Neural cell (in vitro differentiated cells): ENCODE measurements at regions not wholly inside any gene's neighbourhood (a gene's known extent, or its start where the extent isn't known, plus 50 kb on each side); places are given as distances from the start of the nearest gene placed in this dataset.
"Not testable (repeated sequence)": the region's sequence is repeated elsewhere in the genome, so short reads cannot be mapped to it uniquely, and the experiment has no call there.

Source experiments
- H2AFZ ChIP-seq: fragments of 200-600, 300-800 bp; sonication (generic), shearing (Covaris generic); 2 replicates; pipeline ENCODE4 v1.6.0; 2014; ENCODE audit warnings: low read depth, mild to moderate bottlenecking, antibody characterized with exemption, low read length, moderate library complexity
- H3F3A ChIP-seq: fragments of 200-600 bp; shearing (Covaris generic); 2 replicates; pipeline ENCODE4 v1.6.1; 2016; ENCODE audit warnings: mild to moderate bottlenecking, moderate library complexity, mixed read lengths, antibody characterized with exemption, low read length; ENCODE audit not compliant: insufficient read depth, poor library complexity, severe bottlenecking
- H3K27ac ChIP-seq: fragments of 200-600, 300-800 bp; sonication (generic), shearing (Covaris generic); 2 replicates; pipeline ENCODE4 v1.5.1; 2014; ENCODE audit warnings: mild to moderate bottlenecking, low read length, moderate library complexity
- H3K27me3 ChIP-seq: fragments of 300-800, 200-600 bp; sonication (generic), shearing (Covaris generic); 2 replicates; pipeline ENCODE4 v1.6.0; 2014; ENCODE audit warnings: mild to moderate bottlenecking, low read depth, low read length, moderate library complexity; ENCODE audit not compliant: insufficient read depth
- H3K36me3 ChIP-seq: fragments of 300-800, 200-600 bp; sonication (generic), shearing (Covaris generic); 2 replicates; pipeline ENCODE4 v1.5.1; 2014; ENCODE audit warnings: mild to moderate bottlenecking, antibody characterized with exemption, low read length, moderate library complexity; ENCODE audit not compliant: insufficient read depth
- H3K4me2 ChIP-seq: fragments of 300-800, 200-600 bp; sonication (generic), shearing (Covaris generic); 2 replicates; pipeline ENCODE4 v1.6.0; 2014; ENCODE audit warnings: mild to moderate bottlenecking, low read length
- H3K4me3 ChIP-seq: fragments of 300-800, 200-600 bp; sonication (generic), shearing (Covaris generic); 2 replicates; pipeline ENCODE4 v1.5.1; 2014; ENCODE audit warnings: mild to moderate bottlenecking, low read length, moderate library complexity
- H3K79me2 ChIP-seq: fragments of 200-600 bp; shearing (Covaris generic); replicated peaks from 2 replicates; pipeline ENCODE4 v1.6.0; 2014; ENCODE audit warnings: mild to moderate bottlenecking, low read length, moderate library complexity; ENCODE audit not compliant: insufficient read depth
- H3K9ac ChIP-seq: fragments of 300-800, 200-600 bp; sonication (generic), shearing (Covaris generic); 2 replicates; pipeline ENCODE4 v1.6.1; 2016; ENCODE audit warnings: mild to moderate bottlenecking, low read length, mixed read lengths
- H3K9me2 ChIP-seq: fragments of 200-600 bp; shearing (Covaris generic); 2 replicates; pipeline ENCODE4 v1.6.1; 2016; ENCODE audit warnings: mild to moderate bottlenecking, low read length, mixed read lengths; ENCODE audit not compliant: insufficient read depth
- H3K9me3 ChIP-seq: fragments of 200-600, 300-800 bp; sonication (generic), shearing (Covaris generic); 2 replicates; pipeline ENCODE4 v1.6.1; 2016; ENCODE audit warnings: mild to moderate bottlenecking, mixed run types, low read length, moderate library complexity, mixed read lengths
- H4K20me1 ChIP-seq: fragments of 200-600 bp; shearing (Covaris generic); 2 replicates; pipeline ENCODE4 v1.6.1; 2016; ENCODE audit warnings: mild to moderate bottlenecking, mixed run types; ENCODE audit not compliant: insufficient read depth

- not testable (repeated sequence) for H3K27ac ChIP-seq, H3K79me2 ChIP-seq, H3F3A ChIP-seq, H4K20me1 ChIP-seq, H2AFZ ChIP-seq, H3K9ac ChIP-seq, H3K4me2 ChIP-seq, H3K27me3 ChIP-seq, H3K36me3 ChIP-seq, H3K4me3 ChIP-seq, H3K9me2 ChIP-seq, H3K9me3 ChIP-seq
These were observed 156.4 kb downstream of the SPDYE17 start for GRCh38 chr7:76875760-76876159.

- not testable (repeated sequence) for H3K4me3 ChIP-seq, H3K9ac ChIP-seq, H3K27ac ChIP-seq, H3K9me2 ChIP-seq, H3K36me3 ChIP-seq, H3K4me2 ChIP-seq, H3K79me2 ChIP-seq, H4K20me1 ChIP-seq, H2AFZ ChIP-seq, H3F3A ChIP-seq, H3K27me3 ChIP-seq, H3K9me3 ChIP-seq
These were observed 161.7 kb downstream of the SPDYE17 start for GRCh38 chr7:76870504-76870808.

- not testable (repeated sequence) for H3K79me2 ChIP-seq, H3F3A ChIP-seq, H3K27me3 ChIP-seq, H3K4me3 ChIP-seq, H3K36me3 ChIP-seq, H3K9me3 ChIP-seq, H3K9ac ChIP-seq, H3K4me2 ChIP-seq, H4K20me1 ChIP-seq, H2AFZ ChIP-seq, H3K9me2 ChIP-seq, H3K27ac ChIP-seq
These were observed 164.7 kb downstream of the SPDYE17 start for GRCh38 chr7:76867364-76867889.

- H3K9me3 ChIP-seq, H3F3A ChIP-seq, H3K9me2 ChIP-seq, H3K4me2 ChIP-seq, H3K27me3 ChIP-seq, H3K36me3 ChIP-seq, H4K20me1 ChIP-seq, H3K27ac ChIP-seq, H3K79me2 ChIP-seq, H2AFZ ChIP-seq, H3K4me3 ChIP-seq, H3K9ac ChIP-seq: not testable (repeated sequence)
These were observed 168.9 kb downstream of the SPDYE17 start for GRCh38 chr7:76863150-76863773.

GRCh38 chr7:76862241-76862640, 169.9 kb downstream of the SPDYE17 start:
- not testable (repeated sequence) for H3K4me3 ChIP-seq, H2AFZ ChIP-seq, H3K9ac ChIP-seq, H3K27me3 ChIP-seq, H3K79me2 ChIP-seq, H3K9me2 ChIP-seq, H3F3A ChIP-seq, H3K36me3 ChIP-seq, H3K27ac ChIP-seq, H3K9me3 ChIP-seq, H3K4me2 ChIP-seq, H4K20me1 ChIP-seq

GRCh38 chr7:76859933-76860332, 172.2 kb downstream of the SPDYE17 start:
- not testable (repeated sequence) for H2AFZ ChIP-seq, H3K9me2 ChIP-seq, H3K9me3 ChIP-seq, H3K4me2 ChIP-seq, H3K36me3 ChIP-seq, H3K27me3 ChIP-seq, H3K79me2 ChIP-seq, H3K9ac ChIP-seq, H3K27ac ChIP-seq, H4K20me1 ChIP-seq, H3K4me3 ChIP-seq, H3F3A ChIP-seq

GRCh38 chr7:76854631-76855030, 177.5 kb downstream of the SPDYE17 start:
- H3K9ac ChIP-seq, H3K79me2 ChIP-seq, H3K9me3 ChIP-seq, H2AFZ ChIP-seq, H4K20me1 ChIP-seq, H3K27me3 ChIP-seq, H3K4me2 ChIP-seq, H3K9me2 ChIP-seq, H3K4me3 ChIP-seq, H3F3A ChIP-seq, H3K27ac ChIP-seq, H3K36me3 ChIP-seq: not testable (repeated sequence)

GRCh38 chr7:76852787-76853584, 179.2 kb downstream of the SPDYE17 start:
- not testable (repeated sequence) for H2AFZ ChIP-seq, H3K27me3 ChIP-seq, H3K9me2 ChIP-seq, H3K4me3 ChIP-seq, H3K9me3 ChIP-seq, H3K4me2 ChIP-seq, H3K27ac ChIP-seq, H3K9ac ChIP-seq, H4K20me1 ChIP-seq, H3K36me3 ChIP-seq, H3F3A ChIP-seq, H3K79me2 ChIP-seq
